MM.1S (cell line): ENCODE measurements at regions not wholly inside any gene's neighbourhood (a gene's known extent, or its start where the extent isn't known, plus 50 kb on each side); places are given as distances from the start of the nearest gene placed in this dataset.

Source experiments
- DNase-seq: peaks from one replicate; pipeline ENCODE4 v3.0.0-alpha.2; 2015
- H2AFZ ChIP-seq: fragments of 300-600 bp; sonication (generic); 2 replicates; pipeline ENCODE4 v1.6.0; 2016; ENCODE audit warnings: antibody characterized with exemption, low read length
- H3F3A ChIP-seq: fragments of 300-600 bp; sonication (generic); 2 replicates; pipeline ENCODE4 v1.6.1; 2016; ENCODE audit warnings: mild to moderate bottlenecking, antibody characterized with exemption, low read length, moderate library complexity, mixed read lengths; ENCODE audit not compliant: insufficient read depth
- H3K27ac ChIP-seq: fragments of 300-600 bp; sonication (generic); 2 replicates; pipeline ENCODE4 v1.5.1; 2016; ENCODE audit warnings: mild to moderate bottlenecking, low read length
- H3K27me3 ChIP-seq: fragments of 300-600 bp; sonication (generic); replicated peaks from 2 replicates; pipeline ENCODE4 v1.6.0; 2016; ENCODE audit warnings: low read length; ENCODE audit not compliant: insufficient read depth
- H3K36me3 ChIP-seq: fragments of 300-600 bp; sonication (generic); replicated peaks from 2 replicates; pipeline ENCODE4 v1.6.1; 2016; ENCODE audit warnings: mild to moderate bottlenecking, low read length, mixed read lengths; ENCODE audit not compliant: insufficient read depth
- H3K4me1 ChIP-seq: fragments of 300-600 bp; sonication (generic); 2 replicates; pipeline ENCODE4 v1.6.1; 2016; ENCODE audit warnings: low read length, mixed read lengths
- H3K4me2 ChIP-seq: fragments of 300-600 bp; sonication (generic); 2 replicates; pipeline ENCODE4 v1.6.0; 2016; ENCODE audit warnings: low read depth, low read length
- H3K4me3 ChIP-seq: fragments of 300-600 bp; sonication (generic); 2 replicates; pipeline ENCODE4 v1.5.1; 2016; ENCODE audit warnings: low read length, mixed read lengths
- H3K79me2 ChIP-seq: fragments of 300-600 bp; sonication (generic); 2 replicates; pipeline ENCODE4 v1.6.1; 2016; ENCODE audit warnings: mixed run types, low read length, mixed read lengths
- H3K9ac ChIP-seq: fragments of 300-600 bp; sonication (generic); 2 replicates; pipeline ENCODE4 v1.6.1; 2016; ENCODE audit warnings: low read length, mixed read lengths
- H3K9me2 ChIP-seq: fragments of 300-600 bp; sonication (generic); replicated peaks from 2 replicates; pipeline ENCODE4 v1.6.1; 2016; ENCODE audit warnings: mild to moderate bottlenecking, low read length, mixed read lengths; ENCODE audit not compliant: insufficient read depth
- H3K9me3 ChIP-seq: fragments of 300-600 bp; sonication (generic); replicated peaks from 2 replicates; pipeline ENCODE4 v1.6.1; 2016; ENCODE audit warnings: mild to moderate bottlenecking, low read length, mixed read lengths; ENCODE audit not compliant: insufficient read depth
- H4K20me1 ChIP-seq: fragments of 300-600 bp; sonication (generic); 2 replicates; pipeline ENCODE4 v1.6.1; 2016; ENCODE audit warnings: mild to moderate bottlenecking, low read length, moderate library complexity, mixed read lengths; ENCODE audit not compliant: insufficient read depth
- CTCF ChIP-seq: fragments of 300-600 bp; sonication (generic); IDR thresholded peaks from 2 replicates; pipeline ENCODE4 v1.5.1; 2016; ENCODE audit warnings: antibody characterized with exemption, low read length, mixed read lengths
- EZH2 ChIP-seq: fragments of 300-600 bp; sonication (generic); optimal IDR thresholded peaks from 2 replicates; pipeline ENCODE3; 2017; ENCODE audit warnings: low read depth, mild to moderate bottlenecking, antibody characterized with exemption, low read length, mixed read lengths
- EZH2phosphoT487 ChIP-seq: fragments of 300-600 bp; sonication (generic); IDR thresholded peaks from 2 replicates; pipeline ENCODE4 v1.6.1; 2018; ENCODE audit warnings: antibody characterized with exemption, low read length

- Histone ChIP-seq H4K20me1 (no peaks in the 10 kb centered on the region), H3K27ac (no peak overlapping the region), H3K4me1 (no peaks in the 10 kb centered on the region), H3K9me3 (no peaks in the 10 kb centered on the region), H2AFZ (no peak overlapping the region), H3F3A (no peaks in the 10 kb centered on the region), H3K4me2 (no peak overlapping the region), H3K36me3 (no peaks in the 10 kb centered on the region), H3K79me2 (no peaks in the 10 kb centered on the region), H3K9me2 (no peaks in the 10 kb centered on the region), H3K4me3 (no peak overlapping the region), H3K27me3 (no peaks in the 10 kb centered on the region), H3K9ac (no peak overlapping the region)
- no peak for DNase-seq
- no peak for TF ChIP-seq CTCF
- TF ChIP-seq EZH2 = no peak
- TF ChIP-seq EZH2phosphoT487 = no peak
Measured at GRCh38 chr3:30518872-30519271, 87.5 kb upstream of the TGFBR2 start.

GRCh38 chr3:30520699-30521098, 85.7 kb upstream of the TGFBR2 start:
- H3K36me3 ChIP-seq = no peaks in the 10 kb centered on the region
- H3K27me3 ChIP-seq = no peaks in the 10 kb centered on the region
- no peaks in the 10 kb centered on the region for H3K9me2 ChIP-seq
- H3K9me3 ChIP-seq = no peaks in the 10 kb centered on the region
- H2AFZ ChIP-seq = no peak overlapping the region
- H3K4me2 ChIP-seq = no peak overlapping the region
- no peaks in the 10 kb centered on the region for H3F3A ChIP-seq
- DNase-seq = no peak
- no peak for TF ChIP-seq EZH2
- TF ChIP-seq CTCF = no peak
- no peak for TF ChIP-seq EZH2phosphoT487
- no peaks in the 10 kb centered on the region for H3K4me1 ChIP-seq
- no peak overlapping the region for H3K27ac ChIP-seq
- H3K9ac ChIP-seq = no peak overlapping the region
- no peaks in the 10 kb centered on the region for H3K79me2 ChIP-seq
- H3K4me3 ChIP-seq = no peak overlapping the region
- H4K20me1 ChIP-seq = no peaks in the 10 kb centered on the region

GRCh38 chr3:30521156-30521715, 85.2 kb upstream of the TGFBR2 start:
- no peaks in the 10 kb centered on the region for H3K36me3 ChIP-seq
- H3K79me2 ChIP-seq = no peaks in the 10 kb centered on the region
- no peak for DNase-seq
- H3K4me2 ChIP-seq = no peak overlapping the region
- H3K9me2 ChIP-seq = no peaks in the 10 kb centered on the region
- H4K20me1 ChIP-seq = no peaks in the 10 kb centered on the region
- H3K9ac ChIP-seq = no peak overlapping the region
- no peak overlapping the region for H2AFZ ChIP-seq
- no peaks in the 10 kb centered on the region for H3K9me3 ChIP-seq
- no peaks in the 10 kb centered on the region for H3K4me1 ChIP-seq
- H3K27ac ChIP-seq = no peak overlapping the region
- no peak for TF ChIP-seq EZH2phosphoT487
- TF ChIP-seq EZH2 = no peak
- TF ChIP-seq CTCF = no peak
- H3F3A ChIP-seq = no peaks in the 10 kb centered on the region
- H3K4me3 ChIP-seq = no peak overlapping the region
- no peaks in the 10 kb centered on the region for H3K27me3 ChIP-seq
